ENCODE measurements at regions not wholly inside any gene's neighbourhood (a gene's known extent, or its start where the extent isn't known, plus 50 kb on each side); places are given as distances from the start of the nearest gene placed in this dataset.

DNA sequence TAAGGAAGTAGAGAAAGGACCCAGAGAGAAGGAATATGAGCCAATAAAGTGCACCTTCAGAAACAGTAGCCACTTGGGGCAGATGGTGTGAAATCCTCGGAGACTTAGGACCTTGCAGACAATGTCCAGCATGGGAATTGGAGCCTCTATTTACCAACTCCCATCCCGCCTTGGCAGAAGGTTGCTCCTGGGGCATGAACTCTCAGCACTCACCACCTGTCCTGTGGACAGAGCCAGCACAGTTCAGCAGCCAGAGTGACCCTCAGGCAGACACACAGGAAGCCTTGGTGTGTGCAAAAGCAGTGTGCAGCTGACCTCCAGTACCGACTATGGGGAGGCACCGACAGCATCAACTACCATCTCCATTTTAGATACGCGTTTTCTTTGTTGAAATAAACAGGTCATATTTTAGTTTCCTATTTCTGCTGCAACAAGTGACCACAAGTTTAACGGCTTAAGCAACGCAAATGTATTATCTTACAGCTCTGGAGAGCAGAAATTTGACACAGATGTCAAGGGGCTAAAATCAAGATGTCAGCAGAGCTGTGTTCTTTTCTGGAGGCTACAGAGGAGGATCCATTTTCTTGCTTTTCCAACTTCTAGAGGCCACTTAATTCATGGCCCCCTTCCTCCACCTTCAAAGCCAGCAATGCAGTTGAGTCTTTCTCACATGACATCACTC, 428.1 kb downstream of the MED13L start:
- Histone ChIP-seq H3K27me3 (ENCODE audit: control insufficient read depth, insufficient read depth, low read length) (no peaks in the 10 kb centered on the region), H3K4me3 (replicated peaks in 1 of 4; ENCODE audit: control extremely low read depth in 1 of 4, insufficient read depth in 1 of 4, low read depth in 3 of 4, low read length in 4 of 4) (no peak overlapping the region), H2AFZ (ENCODE audit: low read length) (no peak overlapping the region), H3K4me2 (ENCODE audit: extremely low read depth, insufficient read depth, low read length) (no peak overlapping the region), H3K79me2 (ENCODE audit: control insufficient read depth, insufficient read depth, low read length) (no peaks in the 10 kb centered on the region), H3K27ac (ENCODE audit: insufficient read depth, low read length) (no peak overlapping the region), H3K36me3 (ENCODE audit: control insufficient read depth, insufficient read depth, low read length) (no peaks in the 10 kb centered on the region), H3K4me1 (ENCODE audit: control insufficient read depth, extremely low read depth, insufficient read depth, low read length) (no peaks in the 10 kb centered on the region), H3K9me3 (ENCODE audit: control insufficient read depth, insufficient read depth, low read depth, low read length) (no peaks in the 10 kb centered on the region), H3K9ac (ENCODE audit: insufficient read depth, low read length) (no peak overlapping the region), H4K20me1 (ENCODE audit: control insufficient read depth, extremely low read depth, insufficient read depth, low read length) (no peaks in the 10 kb centered on the region)
- no peak for DNase-seq (ENCODE audit: low read depth in 2 of 2)
- no peak for TF ChIP-seq EZH2 (IDR thresholded peaks at IDR 0.05; ENCODE audit: low read length, missing control alignments)
- TF ChIP-seq, protein P1, sequence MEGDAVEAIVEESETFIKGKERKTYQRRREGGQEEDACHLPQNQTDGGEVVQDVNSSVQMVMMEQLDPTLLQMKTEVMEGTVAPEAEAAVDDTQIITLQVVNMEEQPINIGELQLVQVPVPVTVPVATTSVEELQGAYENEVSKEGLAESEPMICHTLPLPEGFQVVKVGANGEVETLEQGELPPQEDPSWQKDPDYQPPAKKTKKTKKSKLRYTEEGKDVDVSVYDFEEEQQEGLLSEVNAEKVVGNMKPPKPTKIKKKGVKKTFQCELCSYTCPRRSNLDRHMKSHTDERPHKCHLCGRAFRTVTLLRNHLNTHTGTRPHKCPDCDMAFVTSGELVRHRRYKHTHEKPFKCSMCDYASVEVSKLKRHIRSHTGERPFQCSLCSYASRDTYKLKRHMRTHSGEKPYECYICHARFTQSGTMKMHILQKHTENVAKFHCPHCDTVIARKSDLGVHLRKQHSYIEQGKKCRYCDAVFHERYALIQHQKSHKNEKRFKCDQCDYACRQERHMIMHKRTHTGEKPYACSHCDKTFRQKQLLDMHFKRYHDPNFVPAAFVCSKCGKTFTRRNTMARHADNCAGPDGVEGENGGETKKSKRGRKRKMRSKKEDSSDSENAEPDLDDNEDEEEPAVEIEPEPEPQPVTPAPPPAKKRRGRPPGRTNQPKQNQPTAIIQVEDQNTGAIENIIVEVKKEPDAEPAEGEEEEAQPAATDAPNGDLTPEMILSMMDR (conservative IDR thresholded peaks at IDR 0.05 in 1 of 2, IDR thresholded peaks at IDR 0.05 in 1 of 2; ENCODE audit: low read depth in 1 of 2, low read length in 2 of 2): no peak

DNA sequence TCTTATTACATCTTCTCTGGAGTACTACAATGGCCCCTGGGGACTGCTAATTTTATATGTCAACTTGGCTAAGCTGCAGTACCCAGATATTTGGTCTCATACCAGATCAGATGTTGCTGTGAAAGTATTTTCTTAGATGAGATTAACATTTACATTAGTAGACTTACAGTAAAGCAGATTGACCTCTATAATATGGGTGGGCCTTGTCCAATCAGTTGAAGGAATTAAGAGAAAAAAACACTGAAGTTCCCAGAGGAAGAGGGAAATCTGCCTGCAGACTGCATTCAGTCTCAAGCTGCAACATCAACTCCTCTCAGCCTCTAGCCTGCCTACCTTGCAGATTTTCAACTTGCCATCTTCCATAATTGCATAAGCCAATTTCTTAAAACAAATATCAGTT, 430.1 kb downstream of the MED13L start:
- H3K27me3 ChIP-seq (ENCODE audit: control insufficient read depth, insufficient read depth, low read length): no peaks in the 10 kb centered on the region
- DNase-seq (ENCODE audit: low read depth in 2 of 2): no peak
- no peak overlapping the region for H3K9ac ChIP-seq (ENCODE audit: insufficient read depth, low read length)
- TF ChIP-seq EZH2 (IDR thresholded peaks at IDR 0.05; ENCODE audit: low read length, missing control alignments): no peak
- TF ChIP-seq, protein P1 (conservative IDR thresholded peaks at IDR 0.05 in 1 of 2, IDR thresholded peaks at IDR 0.05 in 1 of 2; ENCODE audit: low read depth in 1 of 2, low read length in 2 of 2): no peak
- no peak overlapping the region for H3K27ac ChIP-seq (ENCODE audit: insufficient read depth, low read length)
- H4K20me1 ChIP-seq (ENCODE audit: control insufficient read depth, extremely low read depth, insufficient read depth, low read length): no peaks in the 10 kb centered on the region
- H3K4me3 ChIP-seq (replicated peaks in 1 of 4; ENCODE audit: control extremely low read depth in 1 of 4, insufficient read depth in 1 of 4, low read depth in 3 of 4, low read length in 4 of 4): no peak overlapping the region
- H3K9me3 ChIP-seq (ENCODE audit: control insufficient read depth, insufficient read depth, low read depth, low read length): no peaks in the 10 kb centered on the region
- no peaks in the 10 kb centered on the region for H3K36me3 ChIP-seq (ENCODE audit: control insufficient read depth, insufficient read depth, low read length)
- no peaks in the 10 kb centered on the region for H3K4me1 ChIP-seq (ENCODE audit: control insufficient read depth, extremely low read depth, insufficient read depth, low read length)
- no peaks in the 10 kb centered on the region for H3K79me2 ChIP-seq (ENCODE audit: control insufficient read depth, insufficient read depth, low read length)
- no peak overlapping the region for H2AFZ ChIP-seq (ENCODE audit: low read length)
- no peak overlapping the region for H3K4me2 ChIP-seq (ENCODE audit: extremely low read depth, insufficient read depth, low read length)

DNA sequence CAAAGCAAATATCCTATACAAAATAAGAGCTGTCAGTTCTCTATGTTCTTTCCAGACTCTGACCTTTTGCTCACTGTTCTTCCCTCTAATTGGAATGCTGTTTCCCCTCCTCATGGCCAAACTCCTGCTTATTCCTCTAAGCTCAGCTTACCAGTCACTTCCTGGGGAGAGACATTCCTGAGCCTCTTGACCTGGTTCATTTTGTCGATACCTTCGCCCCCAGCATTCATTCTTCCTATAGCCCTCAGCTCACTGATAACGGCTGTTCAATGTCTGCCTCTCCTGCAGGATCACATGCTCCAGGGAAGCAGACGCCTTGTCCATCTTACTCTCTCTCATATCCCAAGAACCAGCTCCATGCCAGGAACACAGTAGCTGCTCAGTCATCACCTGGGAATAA, 431.0 kb downstream of the MED13L start:
- Histone ChIP-seq H3K9me3 (ENCODE audit: control insufficient read depth, insufficient read depth, low read depth, low read length) (no peaks in the 10 kb centered on the region), H3K4me1 (ENCODE audit: control insufficient read depth, extremely low read depth, insufficient read depth, low read length) (no peaks in the 10 kb centered on the region), H3K27ac (ENCODE audit: insufficient read depth, low read length) (no peak overlapping the region), H3K4me3 (replicated peaks in 1 of 4; ENCODE audit: control extremely low read depth in 1 of 4, insufficient read depth in 1 of 4, low read depth in 3 of 4, low read length in 4 of 4) (no peak overlapping the region), H2AFZ (ENCODE audit: low read length) (no peak overlapping the region), H3K9ac (ENCODE audit: insufficient read depth, low read length) (no peak overlapping the region), H3K79me2 (ENCODE audit: control insufficient read depth, insufficient read depth, low read length) (no peaks in the 10 kb centered on the region), H3K36me3 (ENCODE audit: control insufficient read depth, insufficient read depth, low read length) (no peaks in the 10 kb centered on the region), H3K27me3 (ENCODE audit: control insufficient read depth, insufficient read depth, low read length) (no peaks in the 10 kb centered on the region), H3K4me2 (ENCODE audit: extremely low read depth, insufficient read depth, low read length) (no peak overlapping the region), H4K20me1 (ENCODE audit: control insufficient read depth, extremely low read depth, insufficient read depth, low read length) (no peaks in the 10 kb centered on the region)
- no peak for TF ChIP-seq EZH2 (IDR thresholded peaks at IDR 0.05; ENCODE audit: low read length, missing control alignments)
- TF ChIP-seq, protein P1 (conservative IDR thresholded peaks at IDR 0.05 in 1 of 2, IDR thresholded peaks at IDR 0.05 in 1 of 2; ENCODE audit: low read depth in 1 of 2, low read length in 2 of 2): no peak
- no peak for DNase-seq (ENCODE audit: low read depth in 2 of 2)

Measured in fibroblast of lung (primary cell).